Gastrocnemius medialis (tissue), 4 donors: ENCODE measurements at regions not wholly inside any gene's neighbourhood (a gene's known extent, or its start where the extent isn't known, plus 50 kb on each side); places are given as distances from the start of the nearest gene placed in this dataset.

Source experiments
- CTCF ChIP-seq, 5 experiments: fragments of 450-650 bp in 3 of 5; fragments of 200-600 bp in 2 of 5; sonication (generic) in 2 of 5; IDR thresholded peaks in 4 of 5; conservative IDR thresholded peaks in 1 of 5; 1 replicate in 4 of 5; 2 replicates in 1 of 5; pipeline ENCODE4 v1.5.1; 2016 to 2019; ENCODE audit warnings: antibody characterized with exemption in 5 of 5, mild to moderate bottlenecking in 3 of 5, moderate library complexity in 3 of 5
- POLR2A ChIP-seq, 2 donors: fragments of 450-650 bp; IDR thresholded peaks; one replicate each; pipeline ENCODE4 v1.6.1; 2017; ENCODE audit warnings: antibody characterized with exemption in 2 of 2, mild to moderate bottlenecking in 2 of 2, moderate library complexity in 2 of 2

DNA sequence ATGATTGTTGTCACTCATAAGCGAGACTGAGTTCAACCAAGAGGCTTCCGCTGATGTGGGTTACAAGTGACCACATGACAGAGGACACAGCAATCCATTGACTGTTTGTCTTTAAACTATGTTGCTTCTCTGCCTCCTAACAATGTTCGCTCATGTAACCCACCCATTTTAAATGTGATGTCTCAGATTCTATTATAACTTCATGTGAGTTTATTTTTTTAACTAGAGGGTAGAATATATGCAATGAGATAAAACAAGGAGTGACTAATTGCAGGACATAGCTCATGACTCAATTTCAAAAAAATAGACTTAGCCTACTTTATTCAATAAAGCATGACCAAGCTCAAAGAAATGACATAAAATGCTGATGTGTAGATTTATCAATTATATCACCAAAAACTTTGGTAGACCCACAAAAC, 119.2 kb upstream of the SASH1 start:
- TF ChIP-seq CTCF (IDR thresholded peaks at IDR 0.05 in 4 of 5, conservative IDR thresholded peaks at IDR 0.05 in 1 of 5) = no peak
- TF ChIP-seq POLR2A (IDR thresholded peaks at IDR 0.05) = no peak
